KMS-11 (cell line): ENCODE measurements at regions not wholly inside any gene's neighbourhood (a gene's known extent, or its start where the extent isn't known, plus 50 kb on each side); places are given as distances from the start of the nearest gene placed in this dataset.

Experiments used
- H2AFZ ChIP-seq: fragments of 200-600 bp; sonication (generic); 2 replicates; pipeline ENCODE4 v1.6.1; 2016; ENCODE audit warnings: antibody characterized with exemption, mixed run types, low read depth
- H3K27ac ChIP-seq: fragments of 200-600 bp; sonication (generic); 2 replicates; pipeline ENCODE4 v1.6.1; 2016; ENCODE audit warnings: mild to moderate bottlenecking, mixed run types
- H3K27me3 ChIP-seq: fragments of 200-600 bp; sonication (generic); 2 replicates; pipeline ENCODE4 v1.6.1; 2017; ENCODE audit warnings: mild to moderate bottlenecking, low read depth, mixed run types, moderate library complexity; ENCODE audit not compliant: insufficient read depth
- H3K36me3 ChIP-seq: fragments of 200-600 bp; sonication (generic); 2 replicates; pipeline ENCODE4 v1.6.1; 2017; ENCODE audit warnings: mild to moderate bottlenecking, mixed run types; ENCODE audit not compliant: insufficient read depth
- H3K4me1 ChIP-seq: fragments of 200-600 bp; sonication (generic); 2 replicates; pipeline ENCODE4 v1.6.1; 2016; ENCODE audit warnings: mild to moderate bottlenecking, low read depth, mixed run types; ENCODE audit not compliant: poor library complexity, severe bottlenecking
- H3K4me2 ChIP-seq: fragments of 200-600 bp; sonication (generic); 2 replicates; pipeline ENCODE4 v1.7.0; 2016; ENCODE audit warnings: mild to moderate bottlenecking, mixed run types
- H3K4me3 ChIP-seq: fragments of 200-600 bp; sonication (generic); IDR thresholded peaks from 2 replicates; pipeline ENCODE4 v1.6.1; 2017; ENCODE audit warnings: low read depth, low read length, mixed read lengths; ENCODE audit not compliant: insufficient read depth
- H3K79me2 ChIP-seq: fragments of 200-600 bp; sonication (generic); 2 replicates; pipeline ENCODE4 v1.6.1; 2016; ENCODE audit warnings: low read depth, mixed run types; ENCODE audit not compliant: insufficient read depth
- H3K9ac ChIP-seq: fragments of 200-600 bp; sonication (generic); 2 replicates; pipeline ENCODE4 v1.6.1; 2016; ENCODE audit warnings: mild to moderate bottlenecking, mixed run types
- H4K20me1 ChIP-seq: fragments of 200-600 bp; sonication (generic); 2 replicates; pipeline ENCODE4 v1.6.1; 2016; ENCODE audit warnings: mild to moderate bottlenecking, mixed run types; ENCODE audit not compliant: insufficient read depth
- CTCF ChIP-seq: fragments of 200-600 bp; sonication (generic); conservative IDR thresholded peaks from 2 replicates; pipeline ENCODE4 v1.6.1; 2017; ENCODE audit warnings: low read depth, mild to moderate bottlenecking, antibody characterized with exemption, low read length, moderate library complexity, mixed read lengths

- H4K20me1 ChIP-seq = no peaks in the 10 kb centered on the region
- H2AFZ ChIP-seq = no peak overlapping the region
- TF ChIP-seq CTCF = no peak
- H3K4me2 ChIP-seq = no peak overlapping the region
- H3K36me3 ChIP-seq = no peaks in the 10 kb centered on the region
- H3K79me2 ChIP-seq = no peaks in the 10 kb centered on the region
- H3K27ac ChIP-seq = no peak overlapping the region
- no peak overlapping the region for H3K9ac ChIP-seq
- H3K4me1 ChIP-seq = no peaks in the 10 kb centered on the region
- no peaks in the 10 kb centered on the region for H3K27me3 ChIP-seq
- H3K4me3 ChIP-seq = no peak overlapping the region
Measured at GRCh38 chr10:44020322-44021111, 364.4 kb downstream of the CXCL12 start.

DNA sequence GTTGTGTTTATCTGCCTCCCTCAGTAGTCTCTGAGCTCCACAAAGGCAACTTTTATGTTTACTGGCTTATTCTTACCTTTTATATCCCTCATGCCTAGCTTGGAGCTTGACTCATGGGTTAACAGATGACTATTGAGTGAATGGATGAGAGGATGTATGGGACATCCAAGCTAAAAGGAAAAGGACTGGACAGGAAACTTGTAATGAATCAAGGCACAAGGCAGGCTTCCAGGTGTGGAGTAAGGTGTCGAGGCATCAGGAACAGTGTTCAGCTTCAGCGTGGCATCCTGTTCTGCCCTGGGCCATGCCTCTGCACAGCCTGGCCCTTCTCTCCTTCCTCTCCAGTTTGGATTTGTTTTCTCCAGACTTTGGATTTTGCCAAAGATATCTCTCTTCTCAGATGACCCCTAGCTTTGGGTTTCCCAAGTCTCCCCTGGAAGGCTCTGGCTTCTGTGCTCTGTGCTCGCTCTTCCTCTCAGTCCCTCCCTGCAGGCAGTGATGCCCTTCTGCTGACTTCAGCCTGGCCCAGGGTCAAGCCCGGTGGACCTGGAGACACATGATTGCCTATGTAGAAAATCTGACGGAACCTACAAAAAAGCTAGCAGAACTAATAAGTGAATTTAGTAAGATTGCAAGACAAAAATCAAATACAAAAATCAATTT, 367.3 kb downstream of the CXCL12 start:
- TF ChIP-seq CTCF = no peak
- Histone ChIP-seq H3K36me3 (no peaks in the 10 kb centered on the region), H3K4me1 (no peaks in the 10 kb centered on the region), H3K79me2 (no peaks in the 10 kb centered on the region), H3K27me3 (no peaks in the 10 kb centered on the region), H3K4me2 (no peak overlapping the region), H3K9ac (no peak overlapping the region), H4K20me1 (no peaks in the 10 kb centered on the region), H3K27ac (no peak overlapping the region), H3K4me3 (no peak overlapping the region), H2AFZ (no peak overlapping the region)

GRCh38 chr10:44016589-44017482, 368.1 kb downstream of the CXCL12 start:
- Histone ChIP-seq H3K27me3 (no peaks in the 10 kb centered on the region), H3K4me2 (no peak overlapping the region), H3K27ac (no peak overlapping the region), H2AFZ (no peak overlapping the region), H3K36me3 (no peaks in the 10 kb centered on the region), H3K4me3 (no peak overlapping the region), H3K4me1 (peaks cover 5% of the 10 kb centered on the region), H3K9ac (no peak overlapping the region), H3K79me2 (no peaks in the 10 kb centered on the region), H4K20me1 (no peaks in the 10 kb centered on the region)
- no peak for TF ChIP-seq CTCF

DNA sequence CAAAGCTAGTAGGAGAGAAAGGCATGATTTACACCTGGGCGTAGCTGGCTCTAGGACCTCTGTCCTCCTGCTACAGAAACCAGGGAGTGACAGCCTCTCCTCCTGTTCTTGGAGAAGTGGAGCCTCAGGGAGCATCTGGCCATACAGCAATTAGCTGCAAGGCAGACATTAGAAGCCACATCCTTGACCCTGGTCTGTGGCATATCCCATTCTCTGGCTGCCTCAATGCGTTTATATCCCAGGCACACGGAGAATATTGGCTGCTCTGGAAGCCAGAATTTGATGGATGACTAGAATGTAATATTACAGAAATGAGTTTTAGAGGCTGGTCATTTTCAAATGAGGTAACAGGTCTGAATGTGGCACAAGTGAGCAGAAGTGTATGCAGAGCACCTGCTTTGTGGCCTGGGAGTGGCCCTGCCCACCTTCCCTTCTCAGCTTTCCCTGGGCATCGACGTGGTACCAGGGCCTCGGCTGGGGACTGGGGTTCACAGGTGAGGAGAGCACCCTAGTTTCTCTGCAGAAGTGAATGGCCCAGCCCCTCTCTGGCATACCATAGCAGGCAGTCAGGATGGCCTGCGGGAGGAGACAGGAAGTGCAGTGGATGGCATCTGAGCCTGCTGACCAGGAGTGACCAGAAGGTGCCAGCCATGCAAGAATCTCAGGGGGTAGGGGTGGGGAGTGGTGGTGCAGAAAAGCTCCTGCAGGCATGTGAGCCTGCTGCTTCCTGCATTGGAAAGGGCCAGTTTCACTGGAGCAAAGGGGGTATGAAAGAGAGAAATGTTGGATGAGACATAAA, 367.2 kb upstream of the ZNF32 start:
- Histone ChIP-seq H3K4me1 (peaks cover 15% of the 10 kb centered on the region), H4K20me1 (no peaks in the 10 kb centered on the region), H3K27ac (no peak overlapping the region), H3K79me2 (no peaks in the 10 kb centered on the region), H2AFZ (no peak overlapping the region), H3K4me2 (no peak overlapping the region), H3K27me3 (no peaks in the 10 kb centered on the region), H3K9ac (no peak overlapping the region), H3K36me3 (no peaks in the 10 kb centered on the region), H3K4me3 (no peak overlapping the region)
- TF ChIP-seq CTCF = no peak
